IMR-90 (cell line): ENCODE measurements at regions not wholly inside any gene's neighbourhood (a gene's known extent, or its start where the extent isn't known, plus 50 kb on each side); places are given as distances from the start of the nearest gene placed in this dataset.

ENCODE experiments used
- ATAC-seq: fragments of 200-7000 bp; cut with Tn5 transposase; 2 replicates; pipeline ENCODE4 v1.9.1; 2020; ENCODE audit warnings: low read depth, mild to moderate bottlenecking, moderate library complexity
- BruUV-seq: library from RNA; stranded (reverse); fragments of 400-500 nt; replicated peaks from 2 replicates; lab custom pipeline; 2021; lab: Mats Ljungman, UMichigan
- CTCF ChIA-PET: fragments of 300-600 bp; formaldehyde crosslinking; extraction: SDS; loops from one replicate; lab custom pipeline; 2021; ENCODE audit warnings: antibody characterized with exemption; lab: Yijun Ruan, JAX
- POLR2A ChIA-PET: fragments of 300-600 bp; sonication (Branson Sonifier 250); formaldehyde crosslinking; loops from one replicate; lab custom pipeline; 2022; ENCODE audit warnings: antibody characterized with exemption; ENCODE audit not compliant: unreplicated experiment; lab: Charles Lee
- DNase-seq: peaks from one replicate; pipeline ENCODE4 v3.0.0; 2013
- H2AFZ ChIP-seq: replicated peaks from 2 replicates; pipeline ENCODE3; 2013; ENCODE audit warnings: low read length, mild to moderate bottlenecking; ENCODE audit not compliant: poor library complexity
- H2AK5ac ChIP-seq: 2 replicates; pipeline ENCODE4 v1.6.1; 2013; ENCODE audit warnings: low read depth, low read length, inconsistent platforms
- H2AK9ac ChIP-seq: replicated peaks from 2 replicates; pipeline ENCODE3; 2013; ENCODE audit warnings: mild to moderate bottlenecking, low read depth, low read length, moderate library complexity; ENCODE audit not compliant: poor library complexity
- H2BK120ac ChIP-seq: 2 replicates; pipeline ENCODE4 v1.6.1; 2013; ENCODE audit warnings: low read depth, low read length, inconsistent platforms
- H2BK15ac ChIP-seq: 3 replicates; pipeline ENCODE4 v1.6.1; 2013; ENCODE audit warnings: low read depth, low read length, inconsistent platforms
- H2BK20ac ChIP-seq: 2 replicates; pipeline ENCODE4 v1.6.1; 2013; ENCODE audit warnings: low read depth, mild to moderate bottlenecking, inconsistent platforms, low read length, moderate library complexity
- H2BK5ac ChIP-seq: 2 replicates; pipeline ENCODE4 v1.6.1; 2013; ENCODE audit warnings: mild to moderate bottlenecking, low read depth, low read length, inconsistent platforms; ENCODE audit not compliant: poor library complexity, severe bottlenecking
- H3K14ac ChIP-seq: replicated peaks from 2 replicates; pipeline ENCODE4 v1.6.1; 2013; ENCODE audit warnings: low read depth, low read length, inconsistent platforms
- H3K18ac ChIP-seq: 2 replicates; pipeline ENCODE4 v1.6.1; 2013; ENCODE audit warnings: low read depth, low read length, control low read depth
- H3K23ac ChIP-seq: 2 replicates; pipeline ENCODE4 v1.6.1; 2013; ENCODE audit warnings: low read depth, low read length, inconsistent platforms
- H3K27ac ChIP-seq: 2 replicates; pipeline ENCODE4 v1.5.1; 2013; ENCODE audit warnings: mild to moderate bottlenecking, control low read depth, low read length; ENCODE audit not compliant: insufficient read depth
- H3K27me3 ChIP-seq: 2 replicates; pipeline ENCODE4 v1.6.1; 2013; ENCODE audit warnings: low read length; ENCODE audit not compliant: control insufficient read depth, insufficient read depth
- H3K36me3 ChIP-seq: 2 replicates; pipeline ENCODE4 v1.6.1; 2013; ENCODE audit warnings: low read length, mixed read lengths; ENCODE audit not compliant: control insufficient read depth, insufficient read depth
- H3K4ac ChIP-seq: 2 replicates; pipeline ENCODE4 v1.6.1; 2013; ENCODE audit warnings: low read depth, low read length, inconsistent platforms
- H3K4me1 ChIP-seq: 2 replicates; pipeline ENCODE4 v1.6.1; 2013; ENCODE audit warnings: low read length, mixed read lengths; ENCODE audit not compliant: control insufficient read depth, insufficient read depth
- H3K4me2 ChIP-seq: 2 replicates; pipeline ENCODE4 v1.6.1; 2013; ENCODE audit warnings: low read depth, mild to moderate bottlenecking, control low read depth, low read length, moderate library complexity
- H3K4me3 ChIP-seq: 2 replicates; pipeline ENCODE4 v1.5.1; 2013; ENCODE audit warnings: low read depth, mild to moderate bottlenecking, control low read depth, low read length, moderate library complexity; ENCODE audit not compliant: insufficient read depth
- H3K56ac ChIP-seq: 2 replicates; pipeline ENCODE4 v1.6.1; 2013; ENCODE audit warnings: low read length, inconsistent platforms; ENCODE audit not compliant: insufficient read depth; ENCODE audit errors: extremely low read depth
- H3K79me1 ChIP-seq, 2 experiments: 2 replicates each; pipeline ENCODE4 v1.6.1; 2013; ENCODE audit warnings: low read length in 2 of 2, inconsistent platforms in 1 of 2, low read depth in 1 of 2
- H3K9ac ChIP-seq: 2 replicates; pipeline ENCODE4 v1.6.1; 2013; ENCODE audit warnings: low read depth, low read length, control low read depth
- H3K9me1 ChIP-seq: 2 replicates; pipeline ENCODE4 v1.6.1; 2013; ENCODE audit warnings: low read length, inconsistent platforms; ENCODE audit not compliant: insufficient read depth
- H3K9me3 ChIP-seq: 2 replicates; pipeline ENCODE4 v1.6.1; 2013; ENCODE audit warnings: low read length; ENCODE audit not compliant: control insufficient read depth, insufficient read depth
- H4K20me1 ChIP-seq: 2 replicates; pipeline ENCODE4 v1.6.1; 2013; ENCODE audit warnings: low read length, inconsistent platforms; ENCODE audit not compliant: insufficient read depth
- H4K5ac ChIP-seq: 2 replicates; pipeline ENCODE4 v1.6.1; 2013; ENCODE audit warnings: mild to moderate bottlenecking, low read depth, low read length, control low read depth
- H4K8ac ChIP-seq, 2 experiments: 2 replicates each; pipeline ENCODE4 v1.6.1; 2013; ENCODE audit warnings: low read depth in 2 of 2, low read length in 2 of 2, control low read depth in 1 of 2, inconsistent platforms in 1 of 2
- H4K91ac ChIP-seq: 2 replicates; pipeline ENCODE4 v1.6.1; 2013; ENCODE audit warnings: low read depth, low read length, inconsistent platforms; ENCODE audit not compliant: insufficient read depth
- BHLHE40 ChIP-seq: fragments of 150-350 bp; IDR thresholded peaks from 2 replicates; pipeline ENCODE4 v1.6.1; 2016; ENCODE audit warnings: mild to moderate bottlenecking, low read depth, low read length
- CEBPB ChIP-seq: IDR thresholded peaks from 2 replicates; pipeline ENCODE4 v1.6.1; 2012; ENCODE audit warnings: low read depth, low read length, improper control_type of control experiment
- CHD1 ChIP-seq: IDR thresholded peaks from 2 replicates; pipeline ENCODE4 v1.6.1; 2012; ENCODE audit warnings: low read depth, low read length, improper control_type of control experiment
- FOS ChIP-seq: fragments of 150-350 bp; IDR thresholded peaks from 2 replicates; pipeline ENCODE4 v1.6.1; 2016; ENCODE audit warnings: low read depth, low read length
- MAFK ChIP-seq: IDR thresholded peaks from 2 replicates; pipeline ENCODE4 v1.6.1; 2012; ENCODE audit warnings: low read depth, low read length, improper control_type of control experiment
- MAZ ChIP-seq: IDR thresholded peaks from 2 replicates; pipeline ENCODE4 v1.6.1; 2012; ENCODE audit warnings: low read depth, mild to moderate bottlenecking, low read length, improper control_type of control experiment, moderate library complexity, borderline replicate concordance
- MXI1 ChIP-seq: IDR thresholded peaks from 2 replicates; pipeline ENCODE4 v1.6.1; 2012; ENCODE audit warnings: low read depth, mild to moderate bottlenecking, low read length, moderate library complexity, borderline replicate concordance
- NFE2L2 ChIP-seq: fragments of 150-350 bp; IDR thresholded peaks from 2 replicates; pipeline ENCODE4 v1.6.1; 2016; ENCODE audit warnings: low read depth, mild to moderate bottlenecking, low read length
- POLR2A ChIP-seq: IDR thresholded peaks from 2 replicates; pipeline ENCODE4 v1.6.1; 2012; ENCODE audit warnings: mild to moderate bottlenecking, low read depth, low read length
- RAD21 ChIP-seq: IDR thresholded peaks from 2 replicates; pipeline ENCODE4 v1.6.1; 2012; ENCODE audit warnings: low read length, improper control_type of control experiment
- RCOR1 ChIP-seq: IDR thresholded peaks from 2 replicates; pipeline ENCODE4 v1.6.1; 2012; ENCODE audit warnings: mild to moderate bottlenecking, low read length, improper control_type of control experiment; ENCODE audit not compliant: insufficient replicate concordance
- RFX5 ChIP-seq: IDR thresholded peaks from 2 replicates; pipeline ENCODE4 v1.8.0; 2012; ENCODE audit warnings: low read depth, mild to moderate bottlenecking, low read length, moderate library complexity
- SMC3 ChIP-seq: fragments of 150-350 bp; IDR thresholded peaks from 2 replicates; pipeline ENCODE4 v1.6.1; 2016; ENCODE audit warnings: low read depth, mild to moderate bottlenecking, antibody characterized with exemption, low read length, moderate library complexity
- USF2 ChIP-seq: fragments of 150-350 bp; IDR thresholded peaks from 2 replicates; pipeline ENCODE4 v1.6.1; 2017; ENCODE audit warnings: mild to moderate bottlenecking, antibody characterized with exemption, low read length, low read depth
- WGBS, 2 experiments: methylation state at CpG; one replicate each; pipeline versions ENCODE4 v1.1.5 to v1.1.7; 2013; ENCODE audit warnings: missing lambda C conversion rate in 2 of 2; ENCODE audit not compliant: insufficient read length in 1 of 2; ENCODE audit errors: extremely low coverage in 2 of 2; 5-methylcytosine and 5-hydroxymethylcytosine counted together
- dilution Hi-C: fragments of 300-500 bp; cut with HindIII; formaldehyde crosslinking; loops from one replicate; pipeline ENCODE4 v1.14.3; 2018; ENCODE audit warnings: low sequenced_read_pairs; ENCODE audit not compliant: unreplicated experiment
- in situ Hi-C: fragments of 300-500 bp; cut with MboI; formaldehyde crosslinking; loops from 3 replicates; pipeline ENCODE4 v1.14.3; 2019; ENCODE audit warnings: low sequenced_read_pairs, inconsistent platforms, mixed read lengths
- intact Hi-C: fragments of 100-400 bp; cut with micrococcal nuclease; formaldehyde crosslinking; loops from 2 replicates; pipeline ENCODE4 v1.10.0; 2022
- TF ChIP-seq, protein P1 (sequence below): conservative IDR thresholded peaks from 2 replicates; pipeline ENCODE4 v1.5.1; 2012; ENCODE audit warnings: mild to moderate bottlenecking, low read depth, low read length, improper control_type of control experiment
- TF ChIP-seq, protein P2 (sequence below): fragments of 150-350 bp; IDR thresholded peaks from 2 replicates; pipeline ENCODE4 v1.6.1; 2016; ENCODE audit warnings: low read depth, mild to moderate bottlenecking, low read length, moderate library complexity, borderline replicate concordance

DNA sequence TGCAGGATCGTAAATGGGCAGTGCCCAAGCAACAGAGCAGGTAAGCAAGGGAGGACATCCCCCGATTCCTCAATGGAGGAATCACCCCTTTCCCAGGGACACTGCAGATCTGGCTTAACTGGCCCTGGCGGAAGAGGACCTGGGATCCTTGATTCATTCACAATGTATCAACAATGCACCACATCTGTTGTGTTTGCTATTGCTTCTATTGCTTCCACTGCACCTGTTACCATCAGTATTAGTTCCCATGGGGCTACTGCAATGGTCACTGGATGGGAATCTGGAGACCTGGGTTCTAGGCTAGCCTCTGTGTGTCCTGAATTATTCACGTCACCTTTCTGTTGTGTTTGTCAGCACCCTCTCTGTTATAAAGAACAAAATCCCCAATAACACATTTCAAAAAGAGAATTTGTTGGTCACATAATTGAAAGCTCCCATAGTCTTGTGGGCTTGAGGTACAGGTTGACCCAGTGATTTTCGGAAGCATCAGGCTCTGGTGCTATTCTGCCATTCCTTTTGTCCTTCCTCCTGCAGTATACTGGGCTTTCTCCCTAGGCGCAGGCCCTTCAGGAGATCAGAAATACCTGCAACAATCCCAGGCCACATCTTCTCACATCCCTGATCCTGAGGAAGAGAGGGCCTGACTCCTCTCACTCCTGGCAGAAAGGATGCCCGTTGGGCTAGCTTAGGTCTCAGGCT lies 193.5 kb upstream of the GLI2 start:
- POLR2A ChIA-PET, result no interaction called here
- Histone ChIP-seq H3K79me1 (no peaks in the 10 kb centered on the region), H3K27me3 (peaks cover 2% of the 10 kb centered on the region; the same call in 1 of the 2 replicates), H2AFZ (no peak overlapping the region), H4K5ac (no peak overlapping the region), H2BK15ac (peak overlapping the region; percentile 39; the same call in 1 of the 3 replicates), H3K18ac (no peak overlapping the region), H3K9me1 (peaks cover 23% of the 10 kb centered on the region), H3K4ac (peak overlapping the region; percentile 57), H2BK20ac (peak overlapping the region; percentile 43), H3K4me3 (no peak overlapping the region), H4K91ac (peak overlapping the region; percentile 85), H3K9me3 (0 out of 2 replicates have a peak, but pooled peaks cover under 1% of the 10 kb centered on the region), H3K23ac (no peak overlapping the region), H2AK5ac (peak overlapping the region; percentile 99), H3K14ac (no peak overlapping the region), H2BK120ac (peak overlapping the region; percentile 67), H3K56ac (no peak overlapping the region), H2BK5ac (peak overlapping the region; percentile 2), H4K20me1 (no peaks in the 10 kb centered on the region), H2AK9ac (no peak overlapping the region), H3K4me1 (peaks cover 34% of the 10 kb centered on the region), H4K8ac (peak overlapping the region; percentile 19 to 70; a peak in 1 of 4 replicates), H3K36me3 (no peaks in the 10 kb centered on the region), H3K9ac (no peak overlapping the region), H3K4me2 (no peak overlapping the region), H3K27ac (no peak overlapping the region)
- TF ChIP-seq CHD1 (no peak), RFX5 (no peak), RCOR1 (no peak), MAZ (no peak), RAD21 (no peak), USF2 (no peak), SMC3 (no peak), MXI1 (no peak), FOS (no peak), CEBPB (no peak), BHLHE40 (no peak), MAFK (no peak), NFE2L2 (no peak), POLR2A (no peak)
- TF ChIP-seq, protein P1, sequence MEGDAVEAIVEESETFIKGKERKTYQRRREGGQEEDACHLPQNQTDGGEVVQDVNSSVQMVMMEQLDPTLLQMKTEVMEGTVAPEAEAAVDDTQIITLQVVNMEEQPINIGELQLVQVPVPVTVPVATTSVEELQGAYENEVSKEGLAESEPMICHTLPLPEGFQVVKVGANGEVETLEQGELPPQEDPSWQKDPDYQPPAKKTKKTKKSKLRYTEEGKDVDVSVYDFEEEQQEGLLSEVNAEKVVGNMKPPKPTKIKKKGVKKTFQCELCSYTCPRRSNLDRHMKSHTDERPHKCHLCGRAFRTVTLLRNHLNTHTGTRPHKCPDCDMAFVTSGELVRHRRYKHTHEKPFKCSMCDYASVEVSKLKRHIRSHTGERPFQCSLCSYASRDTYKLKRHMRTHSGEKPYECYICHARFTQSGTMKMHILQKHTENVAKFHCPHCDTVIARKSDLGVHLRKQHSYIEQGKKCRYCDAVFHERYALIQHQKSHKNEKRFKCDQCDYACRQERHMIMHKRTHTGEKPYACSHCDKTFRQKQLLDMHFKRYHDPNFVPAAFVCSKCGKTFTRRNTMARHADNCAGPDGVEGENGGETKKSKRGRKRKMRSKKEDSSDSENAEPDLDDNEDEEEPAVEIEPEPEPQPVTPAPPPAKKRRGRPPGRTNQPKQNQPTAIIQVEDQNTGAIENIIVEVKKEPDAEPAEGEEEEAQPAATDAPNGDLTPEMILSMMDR, result no peak
- TF ChIP-seq, protein P2, sequence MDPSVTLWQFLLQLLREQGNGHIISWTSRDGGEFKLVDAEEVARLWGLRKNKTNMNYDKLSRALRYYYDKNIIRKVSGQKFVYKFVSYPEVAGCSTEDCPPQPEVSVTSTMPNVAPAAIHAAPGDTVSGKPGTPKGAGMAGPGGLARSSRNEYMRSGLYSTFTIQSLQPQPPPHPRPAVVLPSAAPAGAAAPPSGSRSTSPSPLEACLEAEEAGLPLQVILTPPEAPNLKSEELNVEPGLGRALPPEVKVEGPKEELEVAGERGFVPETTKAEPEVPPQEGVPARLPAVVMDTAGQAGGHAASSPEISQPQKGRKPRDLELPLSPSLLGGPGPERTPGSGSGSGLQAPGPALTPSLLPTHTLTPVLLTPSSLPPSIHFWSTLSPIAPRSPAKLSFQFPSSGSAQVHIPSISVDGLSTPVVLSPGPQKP, result no peak
- in situ Hi-C loops, result no loop called here
- dilution Hi-C loops, result no loop called here
- BruUV-seq, result no TSS peak
- WGBS, 2 experiments, result 100% methylated on average over 1 of the region's 7 CpGs; no CpG with 5 or more reads in 1 of the 2 experiments
- intact Hi-C loops, result no loop called here
- no peak for DNase-seq
- CTCF ChIA-PET, result no interaction called here
- no peak for ATAC-seq
